ENCODE measurements at regions not wholly inside any gene's neighbourhood (a gene's known extent, or its start where the extent isn't known, plus 50 kb on each side); places are given as distances from the start of the nearest gene placed in this dataset.

DNA sequence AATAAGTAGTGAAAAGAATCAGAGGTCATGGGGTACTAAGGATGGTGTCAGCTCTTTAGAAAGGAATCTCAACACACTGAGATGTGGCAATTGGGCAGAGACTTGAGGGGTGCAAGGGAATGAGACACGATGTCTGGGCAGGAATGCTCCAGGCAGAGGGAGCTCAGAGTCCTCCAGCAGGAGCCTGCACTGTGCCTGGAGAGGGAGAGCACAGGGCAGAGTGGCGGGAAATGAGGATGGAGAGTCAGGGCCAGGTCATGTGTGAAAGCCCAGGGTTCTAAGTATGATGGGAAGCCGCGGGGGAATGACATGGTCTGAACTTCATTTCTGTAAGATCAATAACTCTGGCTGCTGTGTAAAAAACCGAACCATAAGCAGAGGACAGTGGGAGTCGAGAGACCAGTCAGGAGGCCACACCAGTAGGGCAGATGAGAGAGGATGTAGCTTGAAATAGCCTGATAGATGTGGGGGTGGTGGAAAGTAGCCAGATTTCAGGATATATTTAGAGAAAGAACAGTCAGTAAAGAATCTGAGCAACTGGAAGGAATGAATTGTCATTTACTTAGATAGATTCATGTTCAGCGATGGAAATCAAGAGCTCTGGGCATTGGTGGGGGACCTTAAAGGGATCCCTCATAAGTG, 133.4 kb upstream of the DTNBP1 start:
- no peak overlapping the region for H3K27ac ChIP-seq (ENCODE audit: low read length)

DNA sequence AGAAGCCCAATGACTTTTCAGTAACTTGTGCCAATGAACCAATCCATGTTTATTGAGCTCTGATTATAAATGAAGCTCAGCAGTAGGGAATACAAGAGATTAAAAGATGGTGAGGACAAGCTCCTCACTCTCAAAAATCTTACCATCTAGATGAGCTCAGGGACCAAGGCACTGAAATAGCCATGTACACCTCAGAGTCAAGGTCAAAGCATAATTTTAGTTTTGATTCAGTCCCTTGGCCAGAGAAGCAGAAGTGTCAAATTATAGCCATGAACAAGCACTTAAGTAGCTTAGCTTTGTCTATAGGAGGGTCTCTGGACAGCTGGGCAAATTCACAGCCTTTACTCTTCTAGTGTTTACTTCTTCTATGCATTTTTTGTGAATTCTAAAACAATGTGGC, 131.0 kb upstream of the DTNBP1 start:
- Histone ChIP-seq H3K4me1 (ENCODE audit: control insufficient read depth, insufficient read depth, low read length) (no peaks in the 10 kb centered on the region), H3K27ac (ENCODE audit: low read length) (no peak overlapping the region), H3K36me3 (ENCODE audit: control insufficient read depth in 2 of 2, insufficient read depth in 2 of 2, low read length in 2 of 2) (no peaks in the 10 kb centered on the region), H3K4me3 (ENCODE audit: low read length in 2 of 2) (no peak overlapping the region), H3K27me3 (ENCODE audit: control insufficient read depth in 1 of 2, insufficient read depth in 2 of 2, low read length in 2 of 2) (no peaks in the 10 kb centered on the region), H3K9me3 (ENCODE audit: control insufficient read depth in 2 of 2, low read length in 2 of 2) (no peaks in the 10 kb centered on the region), H3K9ac (ENCODE audit: low read length in 2 of 2) (no peak overlapping the region)

More for the DNA sequence above, 133.4 kb upstream of the DTNBP1 start:
- no peaks in the 10 kb centered on the region for H3K36me3 ChIP-seq (ENCODE audit: control insufficient read depth in 2 of 2, insufficient read depth in 2 of 2, low read length in 2 of 2)
- H3K9me3 ChIP-seq (ENCODE audit: control insufficient read depth in 2 of 2, low read length in 2 of 2), result no peaks in the 10 kb centered on the region
- no peaks in the 10 kb centered on the region for H3K4me1 ChIP-seq (ENCODE audit: control insufficient read depth, insufficient read depth, low read length)
- no peak overlapping the region for H3K4me3 ChIP-seq (ENCODE audit: low read length in 2 of 2)
- no peaks in the 10 kb centered on the region for H3K27me3 ChIP-seq (ENCODE audit: control insufficient read depth in 1 of 2, insufficient read depth in 2 of 2, low read length in 2 of 2)
- H3K9ac ChIP-seq (ENCODE audit: low read length in 2 of 2), result no peak overlapping the region

DNA sequence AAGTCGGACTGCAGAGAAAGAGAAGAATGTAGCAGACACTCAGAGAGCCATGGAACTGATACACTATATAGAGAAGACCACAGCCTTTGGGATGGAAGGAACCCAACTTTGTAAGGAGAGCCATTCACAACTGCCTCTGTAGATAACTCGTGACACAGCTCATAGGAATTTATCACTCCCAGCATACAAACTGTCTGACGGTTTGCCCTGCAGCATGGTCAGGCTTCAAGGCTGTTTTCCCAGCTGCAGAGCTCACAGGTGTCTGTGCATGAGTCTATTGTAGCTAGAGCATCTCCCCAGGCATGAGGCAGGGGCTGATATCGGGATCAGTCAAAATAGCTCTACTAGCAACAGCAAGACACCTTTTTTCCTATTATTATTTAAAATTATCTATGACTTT, 130.5 kb upstream of the DTNBP1 start:
- Histone ChIP-seq H3K27me3 (ENCODE audit: control insufficient read depth in 1 of 2, insufficient read depth in 2 of 2, low read length in 2 of 2) (no peaks in the 10 kb centered on the region), H3K36me3 (ENCODE audit: control insufficient read depth in 2 of 2, insufficient read depth in 2 of 2, low read length in 2 of 2) (no peaks in the 10 kb centered on the region), H3K9me3 (ENCODE audit: control insufficient read depth in 2 of 2, low read length in 2 of 2) (no peaks in the 10 kb centered on the region), H3K4me1 (ENCODE audit: control insufficient read depth, insufficient read depth, low read length) (no peaks in the 10 kb centered on the region), H3K9ac (ENCODE audit: low read length in 2 of 2) (no peak overlapping the region), H3K27ac (ENCODE audit: low read length) (no peak overlapping the region), H3K4me3 (ENCODE audit: low read length in 2 of 2) (no peak overlapping the region)

DNA sequence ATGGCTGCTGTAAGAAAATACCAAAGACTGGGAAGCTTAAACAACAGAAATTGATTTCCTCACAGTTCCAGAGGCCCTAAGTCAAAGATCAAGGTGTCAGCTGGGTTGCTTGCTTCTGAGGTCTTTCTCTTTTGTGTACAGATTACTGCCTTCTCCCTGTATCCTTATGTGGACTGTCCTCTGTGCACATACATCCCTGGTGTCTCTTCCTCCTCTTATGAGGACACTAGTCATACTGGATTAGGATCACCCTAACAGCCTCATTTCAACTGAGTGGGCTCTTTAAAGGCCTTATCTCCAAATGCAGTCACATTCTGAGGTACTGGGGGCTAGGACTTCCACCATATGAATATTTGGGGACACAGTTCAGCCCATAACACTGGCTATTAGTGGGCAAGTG, 130.0 kb upstream of the DTNBP1 start:
- H3K9ac ChIP-seq (ENCODE audit: low read length in 2 of 2), result no peak overlapping the region
- H3K27ac ChIP-seq (ENCODE audit: low read length), result no peak overlapping the region
- H3K9me3 ChIP-seq (ENCODE audit: control insufficient read depth in 2 of 2, low read length in 2 of 2), result no peaks in the 10 kb centered on the region
- no peaks in the 10 kb centered on the region for H3K4me1 ChIP-seq (ENCODE audit: control insufficient read depth, insufficient read depth, low read length)
- H3K36me3 ChIP-seq (ENCODE audit: control insufficient read depth in 2 of 2, insufficient read depth in 2 of 2, low read length in 2 of 2), result no peaks in the 10 kb centered on the region
- H3K27me3 ChIP-seq (ENCODE audit: control insufficient read depth in 1 of 2, insufficient read depth in 2 of 2, low read length in 2 of 2), result no peaks in the 10 kb centered on the region
- H3K4me3 ChIP-seq (ENCODE audit: low read length in 2 of 2), result no peak overlapping the region

DNA sequence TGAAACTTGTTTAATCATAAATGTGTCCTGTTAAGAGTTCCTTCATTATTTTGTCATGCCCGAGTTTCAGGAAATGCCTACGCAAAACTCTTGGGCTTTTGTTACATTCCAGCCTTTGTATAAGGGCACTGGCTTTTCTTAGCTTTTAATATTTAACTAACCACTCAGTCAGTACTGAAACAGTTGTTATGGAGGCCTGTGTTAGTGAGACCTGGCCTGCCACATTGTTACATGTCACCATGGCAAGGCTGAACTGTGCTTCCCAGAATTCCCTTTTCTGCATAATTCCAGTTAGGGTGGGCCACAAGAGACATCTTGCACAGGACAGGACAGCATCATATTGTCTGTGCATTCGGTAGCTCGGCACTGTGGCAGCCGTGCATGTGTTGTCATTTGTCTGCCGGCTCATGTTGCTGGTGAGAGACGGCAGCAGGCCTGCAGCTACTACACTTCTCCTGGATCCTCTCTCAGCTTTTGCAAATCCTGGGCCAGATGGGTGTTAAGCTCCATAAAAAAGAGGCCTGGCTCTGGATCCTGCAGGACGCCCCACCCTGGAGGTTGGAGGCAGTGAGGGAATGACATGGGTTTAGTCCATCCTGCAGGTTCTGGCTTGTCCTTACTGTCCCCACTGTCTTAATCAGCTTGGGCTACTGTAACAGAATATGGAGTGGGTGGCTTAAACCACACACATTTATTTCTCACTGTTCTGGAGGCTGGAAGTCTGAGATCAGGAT, 128.8 kb upstream of the DTNBP1 start:
- Histone ChIP-seq H3K36me3 (ENCODE audit: control insufficient read depth in 2 of 2, insufficient read depth in 2 of 2, low read length in 2 of 2) (no peaks in the 10 kb centered on the region), H3K4me3 (ENCODE audit: low read length in 2 of 2) (no peak overlapping the region), H3K27me3 (ENCODE audit: control insufficient read depth in 1 of 2, insufficient read depth in 2 of 2, low read length in 2 of 2) (no peaks in the 10 kb centered on the region), H3K9me3 (ENCODE audit: control insufficient read depth in 2 of 2, low read length in 2 of 2) (no peaks in the 10 kb centered on the region), H3K27ac (ENCODE audit: low read length) (no peak overlapping the region), H3K4me1 (ENCODE audit: control insufficient read depth, insufficient read depth, low read length) (no peaks in the 10 kb centered on the region), H3K9ac (ENCODE audit: low read length in 2 of 2) (no peak overlapping the region)

DNA sequence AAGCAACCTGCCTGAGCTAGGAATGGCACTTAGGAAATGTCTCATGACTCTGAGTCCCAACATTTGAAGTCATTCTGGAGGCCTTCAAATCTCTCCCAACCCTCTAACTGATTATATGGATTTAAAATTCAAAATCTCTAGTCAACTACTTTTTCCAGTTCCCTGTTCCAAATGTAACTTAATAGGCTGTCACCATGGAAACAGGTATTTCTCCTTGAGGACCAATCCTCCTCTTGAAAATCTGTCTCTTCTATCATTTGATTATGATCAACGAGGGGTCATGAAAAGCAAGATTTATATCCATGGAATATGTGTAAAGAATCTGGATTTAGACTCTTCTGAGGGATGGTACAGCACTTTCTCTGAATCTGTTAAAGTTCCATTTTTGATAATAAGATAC, 127.3 kb upstream of the DTNBP1 start:
- Histone ChIP-seq H3K4me1 (ENCODE audit: control insufficient read depth, insufficient read depth, low read length) (no peaks in the 10 kb centered on the region), H3K9me3 (ENCODE audit: control insufficient read depth in 2 of 2, low read length in 2 of 2) (no peaks in the 10 kb centered on the region), H3K9ac (ENCODE audit: low read length in 2 of 2) (no peak overlapping the region), H3K36me3 (ENCODE audit: control insufficient read depth in 2 of 2, insufficient read depth in 2 of 2, low read length in 2 of 2) (no peaks in the 10 kb centered on the region), H3K27me3 (ENCODE audit: control insufficient read depth in 1 of 2, insufficient read depth in 2 of 2, low read length in 2 of 2) (no peaks in the 10 kb centered on the region), H3K4me3 (ENCODE audit: low read length in 2 of 2) (no peak overlapping the region), H3K27ac (ENCODE audit: low read length) (no peak overlapping the region)

DNA sequence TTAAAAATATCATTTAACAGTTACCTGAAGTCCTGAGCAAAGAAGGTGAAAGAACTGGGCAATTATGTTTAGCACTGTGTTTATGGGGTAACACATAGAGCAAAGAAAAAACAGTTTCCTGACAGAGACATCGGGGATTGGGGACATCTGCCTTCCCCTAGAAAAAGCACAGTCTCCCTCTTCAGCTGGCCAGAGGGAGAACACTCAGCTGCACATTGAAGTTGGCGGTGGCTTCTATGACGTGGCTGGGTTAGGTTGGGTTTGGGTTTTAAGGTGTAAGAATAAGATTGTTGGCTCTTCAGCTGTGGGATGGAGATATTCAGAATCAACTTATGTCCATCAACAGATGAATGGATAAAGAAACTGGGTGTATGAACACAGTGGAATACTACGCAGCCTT, 124.0 kb upstream of the DTNBP1 start:
- H3K9me3 ChIP-seq (ENCODE audit: control insufficient read depth in 2 of 2, low read length in 2 of 2), result no peaks in the 10 kb centered on the region
- no peaks in the 10 kb centered on the region for H3K27me3 ChIP-seq (ENCODE audit: control insufficient read depth in 1 of 2, insufficient read depth in 2 of 2, low read length in 2 of 2)
- H3K36me3 ChIP-seq (ENCODE audit: control insufficient read depth in 2 of 2, insufficient read depth in 2 of 2, low read length in 2 of 2), result no peaks in the 10 kb centered on the region
- no peaks in the 10 kb centered on the region for H3K4me1 ChIP-seq (ENCODE audit: control insufficient read depth, insufficient read depth, low read length)
- no peak overlapping the region for H3K27ac ChIP-seq (ENCODE audit: low read length)
- no peak overlapping the region for H3K9ac ChIP-seq (ENCODE audit: low read length in 2 of 2)
- no peak overlapping the region for H3K4me3 ChIP-seq (ENCODE audit: low read length in 2 of 2)

DNA sequence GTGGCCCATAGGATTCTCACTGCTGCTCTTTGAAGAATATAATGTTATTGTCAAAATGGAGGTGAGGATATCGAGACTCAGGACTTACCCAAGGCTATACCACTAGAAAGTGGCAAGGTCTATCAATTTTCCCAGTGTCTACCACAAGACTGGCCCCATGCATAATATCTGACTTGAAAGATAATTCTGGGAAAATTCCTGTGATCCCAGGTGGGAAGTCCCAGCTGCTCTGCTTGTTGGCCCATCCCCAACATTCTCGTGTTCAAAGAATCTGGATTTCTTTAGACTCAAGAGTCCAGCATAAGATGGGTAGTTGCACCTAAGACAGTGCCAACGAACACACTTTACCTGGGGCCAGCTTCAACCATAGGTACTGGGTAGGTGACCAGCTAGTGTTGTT, 120.7 kb upstream of the DTNBP1 start:
- no peaks in the 10 kb centered on the region for H3K27me3 ChIP-seq (ENCODE audit: control insufficient read depth in 1 of 2, insufficient read depth in 2 of 2, low read length in 2 of 2)
- H3K27ac ChIP-seq (ENCODE audit: low read length), result no peak overlapping the region
- no peaks in the 10 kb centered on the region for H3K9me3 ChIP-seq (ENCODE audit: control insufficient read depth in 2 of 2, low read length in 2 of 2)
- no peaks in the 10 kb centered on the region for H3K36me3 ChIP-seq (ENCODE audit: control insufficient read depth in 2 of 2, insufficient read depth in 2 of 2, low read length in 2 of 2)
- no peak overlapping the region for H3K4me3 ChIP-seq (ENCODE audit: low read length in 2 of 2)
- H3K4me1 ChIP-seq (ENCODE audit: control insufficient read depth, insufficient read depth, low read length), result no peaks in the 10 kb centered on the region
- no peak overlapping the region for H3K9ac ChIP-seq (ENCODE audit: low read length in 2 of 2)

DNA sequence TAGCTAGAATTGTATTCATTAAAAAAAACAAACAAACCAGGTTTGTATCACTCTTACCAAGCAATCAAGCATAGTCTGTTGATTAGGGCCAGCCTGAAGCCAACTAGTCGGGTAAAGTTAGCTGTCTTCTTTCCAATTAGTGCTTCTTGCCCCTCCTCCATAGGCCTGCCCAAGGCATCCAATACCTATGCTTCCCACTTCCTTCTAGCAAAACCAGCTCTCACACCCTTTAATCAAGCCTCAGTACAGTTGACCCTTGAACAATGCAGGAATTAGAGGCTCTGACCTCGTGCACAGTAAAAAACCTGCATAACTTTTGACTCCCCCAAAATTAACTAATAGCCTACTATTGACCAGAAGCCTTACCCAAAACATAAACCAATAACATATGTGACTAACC, 119.1 kb upstream of the DTNBP1 start:
- no peaks in the 10 kb centered on the region for H3K4me1 ChIP-seq (ENCODE audit: control insufficient read depth, insufficient read depth, low read length)
- H3K9me3 ChIP-seq (ENCODE audit: control insufficient read depth in 2 of 2, low read length in 2 of 2), result no peaks in the 10 kb centered on the region
- H3K9ac ChIP-seq (ENCODE audit: low read length in 2 of 2), result no peak overlapping the region
- H3K4me3 ChIP-seq (ENCODE audit: low read length in 2 of 2), result no peak overlapping the region
- H3K27ac ChIP-seq (ENCODE audit: low read length), result no peak overlapping the region
- H3K27me3 ChIP-seq (ENCODE audit: control insufficient read depth in 1 of 2, insufficient read depth in 2 of 2, low read length in 2 of 2), result no peaks in the 10 kb centered on the region
- no peaks in the 10 kb centered on the region for H3K36me3 ChIP-seq (ENCODE audit: control insufficient read depth in 2 of 2, insufficient read depth in 2 of 2, low read length in 2 of 2)

DNA sequence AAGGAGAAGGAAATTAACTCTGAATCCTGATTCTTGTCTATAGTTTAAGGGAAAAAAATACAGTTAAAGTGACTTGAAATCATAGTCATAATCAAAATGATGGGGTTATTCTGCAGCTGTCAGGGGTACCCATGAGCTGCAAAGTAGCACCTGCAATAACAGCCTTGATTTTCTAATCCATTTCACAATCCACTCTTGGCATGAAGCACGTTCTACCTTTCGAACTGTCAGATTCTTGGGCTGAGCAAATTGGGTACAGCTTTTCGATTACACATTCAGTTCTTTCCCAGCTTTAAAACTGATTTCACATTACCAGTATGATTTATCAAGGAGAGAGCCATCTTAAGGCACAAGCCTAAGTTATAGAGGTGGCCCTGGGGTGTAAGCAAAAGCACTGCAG, 118.5 kb upstream of the DTNBP1 start:
- H3K9ac ChIP-seq (ENCODE audit: low read length in 2 of 2), result no peak overlapping the region
- no peaks in the 10 kb centered on the region for H3K36me3 ChIP-seq (ENCODE audit: control insufficient read depth in 2 of 2, insufficient read depth in 2 of 2, low read length in 2 of 2)
- no peak overlapping the region for H3K4me3 ChIP-seq (ENCODE audit: low read length in 2 of 2)
- no peaks in the 10 kb centered on the region for H3K27me3 ChIP-seq (ENCODE audit: control insufficient read depth in 1 of 2, insufficient read depth in 2 of 2, low read length in 2 of 2)
- no peak overlapping the region for H3K27ac ChIP-seq (ENCODE audit: low read length)
- no peaks in the 10 kb centered on the region for H3K9me3 ChIP-seq (ENCODE audit: control insufficient read depth in 2 of 2, low read length in 2 of 2)
- H3K4me1 ChIP-seq (ENCODE audit: control insufficient read depth, insufficient read depth, low read length), result no peaks in the 10 kb centered on the region

DNA sequence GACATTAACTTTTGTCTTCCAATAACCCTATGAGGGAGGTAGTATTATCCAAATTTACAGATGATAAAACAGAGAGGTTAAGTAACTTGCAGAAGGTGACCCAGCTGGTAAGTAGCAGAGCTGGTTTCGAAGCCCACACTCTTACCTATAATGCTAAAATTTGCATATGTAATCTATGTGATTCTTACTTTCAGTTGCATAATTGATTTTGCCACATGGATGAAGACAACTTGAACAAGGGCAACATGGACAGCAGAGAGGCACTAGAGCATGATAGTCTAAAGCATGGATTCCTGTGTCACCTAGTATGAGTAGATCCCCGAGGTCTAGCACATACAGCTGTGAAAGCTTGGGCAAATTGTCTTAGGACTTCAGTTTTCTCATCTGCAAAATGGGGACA, 117.6 kb upstream of the DTNBP1 start:
- no peaks in the 10 kb centered on the region for H3K4me1 ChIP-seq (ENCODE audit: control insufficient read depth, insufficient read depth, low read length)

More for the DNA sequence above, 117.6 kb upstream of the DTNBP1 start:
- Histone ChIP-seq H3K36me3 (ENCODE audit: control insufficient read depth in 2 of 2, insufficient read depth in 2 of 2, low read length in 2 of 2) (no peaks in the 10 kb centered on the region), H3K9me3 (ENCODE audit: control insufficient read depth in 2 of 2, low read length in 2 of 2) (no peaks in the 10 kb centered on the region), H3K4me3 (ENCODE audit: low read length in 2 of 2) (no peak overlapping the region), H3K27ac (ENCODE audit: low read length) (no peak overlapping the region), H3K9ac (ENCODE audit: low read length in 2 of 2) (no peak overlapping the region), H3K27me3 (ENCODE audit: control insufficient read depth in 1 of 2, insufficient read depth in 2 of 2, low read length in 2 of 2) (no peaks in the 10 kb centered on the region)

Measured in stomach smooth muscle (tissue), 2 donors.